Loucy (cell line): ENCODE measurements at regions not wholly inside any gene's neighbourhood (a gene's known extent, or its start where the extent isn't known, plus 50 kb on each side); places are given as distances from the start of the nearest gene placed in this dataset.

Experiments used
- EZH2phosphoT487 ChIP-seq: fragments of 200-600 bp; IDR thresholded peaks from 2 replicates; pipeline ENCODE4 v1.6.1; 2018; ENCODE audit warnings: antibody characterized with exemption, mild to moderate bottlenecking, moderate library complexity, borderline replicate concordance
- TF ChIP-seq, protein P1 (sequence below): fragments of 200-600 bp; sonication (generic); conservative IDR thresholded peaks from 2 replicates; pipeline ENCODE4 v1.5.1; 2014; ENCODE audit warnings: mild to moderate bottlenecking, antibody characterized with exemption, low read length

DNA sequence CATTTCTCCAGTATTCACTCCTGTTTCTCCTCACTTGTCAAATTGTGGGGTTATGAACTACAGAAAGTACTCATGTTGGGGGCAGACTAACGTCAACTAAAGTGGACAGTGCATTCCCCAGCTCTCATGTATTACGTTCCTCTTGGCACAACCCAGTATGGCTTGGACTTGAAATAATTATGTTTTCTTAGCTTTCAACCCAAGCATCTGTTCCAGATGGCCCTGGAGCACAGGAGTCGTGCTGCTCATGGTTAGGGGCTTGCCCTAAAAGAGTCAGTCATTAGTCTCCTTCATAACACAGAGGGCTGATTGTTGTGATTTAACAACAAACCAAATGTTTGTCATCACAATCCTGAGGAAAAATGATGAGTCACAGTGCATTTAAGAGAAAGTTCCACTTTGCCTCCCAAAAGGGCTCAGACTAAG is 154.4 kb downstream of the RPAP3 start:
- TF ChIP-seq, protein P1, sequence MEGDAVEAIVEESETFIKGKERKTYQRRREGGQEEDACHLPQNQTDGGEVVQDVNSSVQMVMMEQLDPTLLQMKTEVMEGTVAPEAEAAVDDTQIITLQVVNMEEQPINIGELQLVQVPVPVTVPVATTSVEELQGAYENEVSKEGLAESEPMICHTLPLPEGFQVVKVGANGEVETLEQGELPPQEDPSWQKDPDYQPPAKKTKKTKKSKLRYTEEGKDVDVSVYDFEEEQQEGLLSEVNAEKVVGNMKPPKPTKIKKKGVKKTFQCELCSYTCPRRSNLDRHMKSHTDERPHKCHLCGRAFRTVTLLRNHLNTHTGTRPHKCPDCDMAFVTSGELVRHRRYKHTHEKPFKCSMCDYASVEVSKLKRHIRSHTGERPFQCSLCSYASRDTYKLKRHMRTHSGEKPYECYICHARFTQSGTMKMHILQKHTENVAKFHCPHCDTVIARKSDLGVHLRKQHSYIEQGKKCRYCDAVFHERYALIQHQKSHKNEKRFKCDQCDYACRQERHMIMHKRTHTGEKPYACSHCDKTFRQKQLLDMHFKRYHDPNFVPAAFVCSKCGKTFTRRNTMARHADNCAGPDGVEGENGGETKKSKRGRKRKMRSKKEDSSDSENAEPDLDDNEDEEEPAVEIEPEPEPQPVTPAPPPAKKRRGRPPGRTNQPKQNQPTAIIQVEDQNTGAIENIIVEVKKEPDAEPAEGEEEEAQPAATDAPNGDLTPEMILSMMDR, result no peak
- TF ChIP-seq EZH2phosphoT487, result no peak
